ENCODE measurements at regions not wholly inside any gene's neighbourhood (a gene's known extent, or its start where the extent isn't known, plus 50 kb on each side); places are given as distances from the start of the nearest gene placed in this dataset.
"Not testable (repeated sequence)": the region's sequence is repeated elsewhere in the genome, so short reads cannot be mapped to it uniquely, and the experiment has no call there.

DNA sequence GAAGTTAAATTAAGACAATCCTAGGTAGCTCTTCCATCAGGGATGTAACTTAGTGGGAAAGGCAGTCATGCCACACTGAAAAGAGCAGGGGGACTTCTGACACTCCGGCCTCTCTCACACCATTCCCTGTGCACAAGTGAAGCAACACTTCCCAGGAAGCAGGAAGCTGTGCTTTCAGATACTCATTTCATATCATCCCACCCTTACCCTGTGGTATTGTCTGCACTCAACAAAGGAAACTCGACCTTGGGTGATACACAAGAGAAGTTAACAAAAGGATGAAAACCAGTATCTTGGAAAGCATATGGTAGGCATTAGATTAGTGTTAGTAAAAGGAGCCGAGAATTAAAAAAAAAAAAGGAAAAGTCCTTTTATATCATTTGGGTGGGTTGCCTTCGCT, 61.3 kb upstream of the MDM1 start:
- Histone ChIP-seq H3K27ac (ENCODE audit: control insufficient read depth, insufficient read depth, low read length) (no peak overlapping the region), H3K4me2 (ENCODE audit: control insufficient read depth, extremely low read depth, insufficient read depth, low read depth, low read length) (no peak overlapping the region), H3K9me1 (ENCODE audit: control insufficient read depth, extremely low read depth, insufficient read depth, low read length) (no peaks in the 10 kb centered on the region), H3K79me2 (ENCODE audit: control insufficient read depth, insufficient read depth, low read length) (no peaks in the 10 kb centered on the region), H2AFZ (ENCODE audit: control insufficient read depth, low read length) (no peak overlapping the region), H3K4me3 (ENCODE audit: control insufficient read depth in 2 of 3, extremely low read depth in 1 of 3, insufficient read depth in 2 of 3, low read depth in 1 of 3, low read length in 3 of 3) (no peak overlapping the region), H3K36me3 (ENCODE audit: control insufficient read depth in 2 of 2, extremely low read depth in 1 of 2, insufficient read depth in 2 of 2, low read length in 2 of 2) (no peaks in the 10 kb centered on the region), H3K4me1 (ENCODE audit: control insufficient read depth, extremely low read depth, insufficient read depth, low read length) (no peaks in the 10 kb centered on the region), H3K9ac (ENCODE audit: control insufficient read depth, extremely low read depth, insufficient read depth, low read length) (no peak overlapping the region), H3K27me3 (ENCODE audit: control insufficient read depth, extremely low read depth, insufficient read depth, low read length) (no peaks in the 10 kb centered on the region), H4K20me1 (ENCODE audit: control insufficient read depth, extremely low read depth, insufficient read depth, low read length) (no peaks in the 10 kb centered on the region), H3K9me3 (ENCODE audit: control insufficient read depth, low read depth, low read length) (peaks cover 2% of the 10 kb centered on the region)
- dilution Hi-C loops (cut with MboI; ENCODE audit: extremely low pct_ligation_motif_present, low sequenced_read_pairs), result no loop called here
- FAIRE-seq (no peak), DNase-seq (ENCODE audit: low read depth, low spot score) (no peak)
- TF ChIP-seq, protein P1, sequence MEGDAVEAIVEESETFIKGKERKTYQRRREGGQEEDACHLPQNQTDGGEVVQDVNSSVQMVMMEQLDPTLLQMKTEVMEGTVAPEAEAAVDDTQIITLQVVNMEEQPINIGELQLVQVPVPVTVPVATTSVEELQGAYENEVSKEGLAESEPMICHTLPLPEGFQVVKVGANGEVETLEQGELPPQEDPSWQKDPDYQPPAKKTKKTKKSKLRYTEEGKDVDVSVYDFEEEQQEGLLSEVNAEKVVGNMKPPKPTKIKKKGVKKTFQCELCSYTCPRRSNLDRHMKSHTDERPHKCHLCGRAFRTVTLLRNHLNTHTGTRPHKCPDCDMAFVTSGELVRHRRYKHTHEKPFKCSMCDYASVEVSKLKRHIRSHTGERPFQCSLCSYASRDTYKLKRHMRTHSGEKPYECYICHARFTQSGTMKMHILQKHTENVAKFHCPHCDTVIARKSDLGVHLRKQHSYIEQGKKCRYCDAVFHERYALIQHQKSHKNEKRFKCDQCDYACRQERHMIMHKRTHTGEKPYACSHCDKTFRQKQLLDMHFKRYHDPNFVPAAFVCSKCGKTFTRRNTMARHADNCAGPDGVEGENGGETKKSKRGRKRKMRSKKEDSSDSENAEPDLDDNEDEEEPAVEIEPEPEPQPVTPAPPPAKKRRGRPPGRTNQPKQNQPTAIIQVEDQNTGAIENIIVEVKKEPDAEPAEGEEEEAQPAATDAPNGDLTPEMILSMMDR (optimal IDR thresholded peaks at IDR 0.05 in 1 of 3, IDR thresholded peaks at IDR 0.05 in 1 of 3, conservative IDR thresholded peaks at IDR 0.05 in 1 of 3; ENCODE audit: extremely low read depth in 1 of 3, insufficient read depth in 2 of 3, low read length in 3 of 3), result no peak
- TF ChIP-seq EZH2 (IDR thresholded peaks at IDR 0.05; ENCODE audit: low read length), result no peak

DNA sequence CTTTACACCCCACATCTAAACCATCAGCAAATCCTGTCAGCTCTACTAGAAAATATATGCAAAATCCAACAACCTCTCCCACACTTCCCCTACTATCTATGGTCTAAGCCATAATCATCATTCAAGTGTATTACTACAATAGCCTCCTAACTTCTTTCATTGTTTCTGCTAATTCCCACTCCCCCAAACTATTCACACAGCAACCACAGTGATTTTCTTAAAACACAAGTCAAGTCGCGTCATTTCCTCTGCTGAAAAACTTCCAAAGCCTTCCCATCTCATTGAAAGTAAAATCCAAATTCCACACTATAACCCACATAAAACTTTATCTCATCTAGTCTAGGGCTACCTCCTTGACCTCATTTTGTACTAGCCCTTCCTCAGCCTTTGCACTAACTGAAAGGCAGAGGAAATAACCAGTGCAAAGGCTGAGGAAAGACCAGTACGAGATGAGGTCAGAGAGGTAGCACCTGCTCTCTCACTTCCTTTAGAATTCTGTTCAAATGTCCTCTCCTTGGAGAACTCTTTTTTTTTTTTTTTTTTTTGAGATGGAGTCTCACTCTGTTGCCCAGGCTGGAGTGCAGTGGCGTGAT, 65.5 kb upstream of the MDM1 start:
- Histone ChIP-seq H3K4me1 (ENCODE audit: control insufficient read depth, extremely low read depth, insufficient read depth, low read length) (no peaks in the 10 kb centered on the region), H2AFZ (ENCODE audit: control insufficient read depth, low read length) (no peak overlapping the region), H3K9ac (ENCODE audit: control insufficient read depth, extremely low read depth, insufficient read depth, low read length) (no peak overlapping the region), H3K27me3 (ENCODE audit: control insufficient read depth, extremely low read depth, insufficient read depth, low read length) (no peaks in the 10 kb centered on the region), H3K9me3 (ENCODE audit: control insufficient read depth, low read depth, low read length) (no peaks in the 10 kb centered on the region), H3K4me3 (ENCODE audit: control insufficient read depth in 2 of 3, extremely low read depth in 1 of 3, insufficient read depth in 2 of 3, low read depth in 1 of 3, low read length in 3 of 3) (no peak overlapping the region), H3K4me2 (ENCODE audit: control insufficient read depth, extremely low read depth, insufficient read depth, low read depth, low read length) (no peak overlapping the region), H3K9me1 (ENCODE audit: control insufficient read depth, extremely low read depth, insufficient read depth, low read length) (no peaks in the 10 kb centered on the region), H4K20me1 (ENCODE audit: control insufficient read depth, extremely low read depth, insufficient read depth, low read length) (no peaks in the 10 kb centered on the region), H3K36me3 (ENCODE audit: control insufficient read depth in 2 of 2, extremely low read depth in 1 of 2, insufficient read depth in 2 of 2, low read length in 2 of 2) (no peaks in the 10 kb centered on the region), H3K79me2 (ENCODE audit: control insufficient read depth, insufficient read depth, low read length) (no peaks in the 10 kb centered on the region), H3K27ac (ENCODE audit: control insufficient read depth, insufficient read depth, low read length) (no peak overlapping the region)
- TF ChIP-seq, protein P1 (optimal IDR thresholded peaks at IDR 0.05 in 1 of 3, IDR thresholded peaks at IDR 0.05 in 1 of 3, conservative IDR thresholded peaks at IDR 0.05 in 1 of 3; ENCODE audit: extremely low read depth in 1 of 3, insufficient read depth in 2 of 3, low read length in 3 of 3), result no peak
- no peak for TF ChIP-seq EZH2 (IDR thresholded peaks at IDR 0.05; ENCODE audit: low read length)
- FAIRE-seq (no peak), DNase-seq (ENCODE audit: low read depth, low spot score) (no peak)
- dilution Hi-C loops (cut with MboI; ENCODE audit: extremely low pct_ligation_motif_present, low sequenced_read_pairs), result no loop called here

DNA sequence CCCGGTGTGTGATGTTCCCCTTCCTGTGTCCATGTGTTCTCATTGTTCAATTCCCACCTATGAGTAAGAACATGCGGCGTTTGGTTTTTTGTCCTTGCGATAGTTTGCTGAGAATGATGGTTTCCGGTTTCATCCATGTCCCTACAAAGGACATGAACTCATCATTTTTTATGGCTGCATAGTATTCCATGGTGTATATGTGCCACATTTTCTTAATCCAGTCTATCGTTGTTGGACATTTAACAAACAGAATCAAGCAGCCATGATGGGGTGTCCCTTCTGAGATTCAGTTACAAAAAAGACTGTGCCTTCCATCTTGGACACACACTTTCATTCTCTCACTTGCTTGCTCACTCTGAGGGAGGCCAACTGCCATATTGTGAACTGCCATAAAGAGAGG, 66.5 kb upstream of the MDM1 start:
- FAIRE-seq; DNase-seq (ENCODE audit: low read depth, low spot score); H3K27ac ChIP-seq (ENCODE audit: control insufficient read depth, insufficient read depth, low read length); H3K9me1 ChIP-seq (ENCODE audit: control insufficient read depth, extremely low read depth, insufficient read depth, low read length); H3K79me2 ChIP-seq (ENCODE audit: control insufficient read depth, insufficient read depth, low read length); H3K27me3 ChIP-seq (ENCODE audit: control insufficient read depth, extremely low read depth, insufficient read depth, low read length); H3K9me3 ChIP-seq (ENCODE audit: control insufficient read depth, low read depth, low read length); H3K4me2 ChIP-seq (ENCODE audit: control insufficient read depth, extremely low read depth, insufficient read depth, low read depth, low read length); H3K36me3 ChIP-seq (ENCODE audit: control insufficient read depth in 2 of 2, extremely low read depth in 1 of 2, insufficient read depth in 2 of 2, low read length in 2 of 2); dilution Hi-C loops (cut with MboI; ENCODE audit: extremely low pct_ligation_motif_present, low sequenced_read_pairs); H3K4me1 ChIP-seq (ENCODE audit: control insufficient read depth, extremely low read depth, insufficient read depth, low read length); H3K4me3 ChIP-seq (ENCODE audit: control insufficient read depth in 2 of 3, extremely low read depth in 1 of 3, insufficient read depth in 2 of 3, low read depth in 1 of 3, low read length in 3 of 3); H3K9ac ChIP-seq (ENCODE audit: control insufficient read depth, extremely low read depth, insufficient read depth, low read length); H4K20me1 ChIP-seq (ENCODE audit: control insufficient read depth, extremely low read depth, insufficient read depth, low read length); H2AFZ ChIP-seq (ENCODE audit: control insufficient read depth, low read length): not testable (repeated sequence)

Data from keratinocyte (primary cell).